ENCODE measurements at regions not wholly inside any gene's neighbourhood (a gene's known extent, or its start where the extent isn't known, plus 50 kb on each side); places are given as distances from the start of the nearest gene placed in this dataset.
"Not testable (repeated sequence)": the region's sequence is repeated elsewhere in the genome, so short reads cannot be mapped to it uniquely, and the experiment has no call there.

DNA sequence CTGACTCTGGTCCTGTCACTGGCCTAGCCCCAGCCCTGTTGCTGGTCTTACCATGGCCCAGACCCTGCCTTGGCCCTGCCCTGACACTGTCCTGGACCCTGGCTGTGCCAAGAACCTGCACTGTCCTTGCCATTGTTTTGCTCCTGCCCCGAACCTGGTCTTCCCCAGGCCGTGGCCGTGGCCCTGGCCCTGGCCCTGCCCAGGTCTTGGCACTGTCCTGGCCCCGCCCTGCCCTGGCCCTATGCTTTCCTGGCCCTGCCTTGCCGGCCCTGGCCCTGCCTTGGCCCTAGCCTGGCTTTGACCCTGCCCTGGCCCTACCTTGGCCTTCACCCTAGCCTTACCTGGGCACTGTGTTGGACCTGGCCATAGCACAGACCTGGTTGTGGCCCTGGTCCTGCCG, 332.5 kb upstream of the PLGLB1 start:
- not testable (repeated sequence) for DNase-seq

DNA sequence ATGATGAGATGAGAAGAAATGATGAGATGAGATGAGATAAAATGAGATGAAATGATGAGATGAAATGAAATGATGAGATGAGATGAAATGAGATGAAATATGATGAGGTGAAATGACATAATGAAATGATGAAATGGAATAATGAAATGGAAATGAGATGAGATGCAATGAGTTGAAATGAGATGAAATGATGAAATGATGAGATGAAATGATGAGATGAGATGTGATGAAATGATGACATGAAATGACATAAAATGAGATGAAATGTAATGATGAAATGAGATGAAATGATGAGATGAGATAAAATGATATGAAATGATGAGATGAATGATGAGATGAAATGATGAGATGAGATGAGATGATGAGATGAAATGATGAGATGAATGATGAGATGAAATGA, 338.6 kb upstream of the PLGLB1 start:
- not testable (repeated sequence) for DNase-seq

DNA sequence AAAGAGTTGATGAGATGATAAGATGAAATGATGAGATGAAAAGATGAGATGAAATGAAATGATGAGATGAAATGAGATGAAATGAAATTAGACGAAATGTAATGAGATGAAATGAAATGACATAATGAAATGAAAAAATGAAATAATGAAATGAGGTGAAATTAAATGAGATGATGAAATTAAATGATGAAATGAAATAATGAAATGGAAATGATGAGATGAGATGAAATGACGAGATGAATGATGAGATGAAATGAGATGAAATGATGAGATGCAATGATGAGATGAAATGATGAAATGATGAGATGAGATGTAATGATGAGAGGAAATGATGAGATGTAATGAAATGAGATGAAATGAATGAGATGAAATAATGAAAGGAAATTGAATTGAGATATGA, 339.3 kb upstream of the PLGLB1 start:
- not testable (repeated sequence) for DNase-seq

DNA sequence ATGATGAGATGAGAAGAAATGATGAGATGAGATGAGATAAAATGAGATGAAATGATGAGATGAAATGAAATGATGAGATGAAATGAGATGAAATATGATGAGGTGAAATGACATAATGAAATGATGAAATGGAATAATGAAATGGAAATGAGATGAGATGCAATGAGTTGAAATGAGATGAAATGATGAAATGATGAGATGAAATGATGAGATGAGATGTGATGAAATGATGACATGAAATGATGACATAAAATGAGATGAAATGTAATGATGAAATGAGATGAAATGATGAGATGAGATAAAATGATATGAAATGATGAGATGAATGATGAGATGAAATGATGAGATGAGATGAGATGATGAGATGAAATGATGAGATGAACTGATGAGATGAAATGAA, 340.2 kb upstream of the PLGLB1 start:
- DNase-seq, result not testable (repeated sequence)

DNA sequence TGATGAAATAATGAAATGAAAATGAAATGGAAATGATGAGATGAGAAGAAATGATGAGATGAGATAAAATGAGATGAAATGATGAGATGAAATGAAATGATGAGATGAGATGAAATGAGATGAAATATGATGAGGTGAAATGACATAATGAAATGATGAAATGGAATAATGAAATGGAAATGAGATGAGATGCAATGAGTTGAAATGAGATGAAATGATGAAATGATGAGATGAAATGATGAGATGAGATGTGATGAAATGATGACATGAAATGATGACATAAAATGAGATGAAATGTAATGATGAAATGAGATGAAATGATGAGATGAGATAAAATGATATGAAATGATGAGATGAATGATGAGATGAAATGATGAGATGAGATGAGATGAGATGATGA, 342.7 kb upstream of the PLGLB1 start:
- DNase-seq, result not testable (repeated sequence)

DNA sequence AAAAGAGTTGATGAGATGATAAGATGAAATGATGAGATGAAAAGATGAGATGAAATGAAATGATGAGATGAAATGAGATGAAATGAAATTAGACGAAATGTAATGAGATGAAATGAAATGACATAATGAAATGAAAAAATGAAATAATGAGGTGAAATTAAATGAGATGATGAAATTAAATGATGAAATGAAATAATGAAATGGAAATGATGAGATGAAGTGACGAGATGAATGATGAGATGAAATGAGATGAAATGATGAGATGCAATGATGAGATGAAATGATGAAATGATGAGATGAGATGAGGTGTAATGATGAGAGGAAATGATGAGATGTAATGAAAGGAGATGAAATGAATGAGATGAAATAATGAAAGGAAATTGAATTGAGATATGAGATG, 343.4 kb upstream of the PLGLB1 start:
- DNase-seq, result not testable (repeated sequence)

DNA sequence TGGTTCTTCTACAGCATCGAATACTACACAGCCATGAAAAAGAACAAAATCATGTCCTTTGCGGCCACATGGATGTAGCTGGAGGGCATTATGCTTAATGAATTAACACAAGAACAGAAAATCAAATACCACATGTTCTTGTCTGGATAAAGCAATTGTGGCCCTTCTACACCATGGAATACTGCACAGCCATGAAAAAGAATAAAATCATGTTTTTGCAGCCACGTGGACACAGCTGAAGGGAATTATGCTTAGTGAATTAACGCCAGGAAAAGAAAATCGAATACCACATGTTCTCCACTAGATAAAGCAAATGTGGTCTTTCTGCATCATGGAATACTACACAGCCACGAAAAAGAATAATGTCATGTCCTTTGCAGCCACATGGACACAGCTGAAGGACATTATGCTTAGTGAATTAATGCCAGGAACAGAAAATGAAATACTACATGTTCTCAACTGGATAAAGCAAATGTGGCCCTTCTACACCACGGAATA, 361.8 kb upstream of the PLGLB2 start:
- DNase-seq, result not testable (repeated sequence)

DNA sequence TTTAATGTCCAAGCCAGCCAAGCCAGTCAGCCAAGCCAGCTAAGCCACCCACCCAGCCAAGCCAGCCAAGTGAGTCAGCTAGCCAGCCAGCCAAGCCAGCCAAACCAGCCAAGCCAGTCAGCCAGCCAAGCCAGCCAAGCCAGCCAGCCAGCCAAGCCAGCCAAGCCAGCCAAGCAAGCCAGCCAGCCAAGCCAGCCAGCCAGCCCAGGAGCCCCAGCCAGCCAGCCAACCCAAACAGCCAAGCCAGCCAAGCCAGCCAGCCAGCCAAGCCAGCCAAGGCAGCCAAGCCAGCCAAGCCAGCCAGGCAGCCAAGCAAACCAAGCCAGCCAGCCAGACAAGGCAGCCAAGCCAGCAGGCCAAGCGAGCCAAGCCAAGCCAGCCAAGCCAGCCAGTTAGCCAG, 352.1 kb upstream of the PLGLB2 start:
- not testable (repeated sequence) for DNase-seq

DNA sequence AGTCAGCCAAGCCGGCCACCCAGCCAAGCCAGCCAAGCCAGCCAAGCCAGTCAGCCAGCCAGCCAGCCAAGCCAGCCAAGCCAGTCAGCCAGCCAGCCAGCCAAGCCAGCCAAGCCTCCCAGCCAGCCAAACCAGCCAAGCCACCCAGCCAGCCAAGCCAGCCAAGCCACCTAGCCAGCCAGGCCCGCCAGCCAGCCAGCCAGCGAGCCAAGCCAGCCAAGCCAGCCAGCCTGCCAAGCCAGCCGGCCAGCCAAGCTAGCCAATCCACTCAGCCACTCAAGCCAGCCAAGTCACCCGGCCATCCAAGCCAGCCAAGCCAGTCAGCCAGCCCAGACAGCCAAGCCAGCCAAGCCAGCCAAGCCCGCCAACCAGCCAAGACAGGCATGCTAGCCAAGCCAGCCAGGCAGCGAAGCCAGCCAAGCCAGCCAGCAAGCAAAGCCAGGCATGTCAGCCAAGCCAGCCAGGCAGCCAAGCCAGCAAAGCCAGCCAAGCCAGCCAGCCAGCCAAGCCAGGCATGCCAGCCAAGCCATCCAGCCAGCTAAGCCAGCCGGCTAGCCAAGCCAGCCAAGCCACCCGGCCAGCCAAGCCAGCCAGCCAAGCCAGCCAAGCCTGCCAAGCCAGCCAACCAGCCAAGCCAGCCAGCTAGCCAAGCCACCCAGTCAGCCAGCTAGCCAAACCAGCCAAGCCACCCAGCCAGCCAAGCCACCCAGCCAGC, 351.2 kb upstream of the PLGLB2 start:
- not testable (repeated sequence) for DNase-seq

DNA sequence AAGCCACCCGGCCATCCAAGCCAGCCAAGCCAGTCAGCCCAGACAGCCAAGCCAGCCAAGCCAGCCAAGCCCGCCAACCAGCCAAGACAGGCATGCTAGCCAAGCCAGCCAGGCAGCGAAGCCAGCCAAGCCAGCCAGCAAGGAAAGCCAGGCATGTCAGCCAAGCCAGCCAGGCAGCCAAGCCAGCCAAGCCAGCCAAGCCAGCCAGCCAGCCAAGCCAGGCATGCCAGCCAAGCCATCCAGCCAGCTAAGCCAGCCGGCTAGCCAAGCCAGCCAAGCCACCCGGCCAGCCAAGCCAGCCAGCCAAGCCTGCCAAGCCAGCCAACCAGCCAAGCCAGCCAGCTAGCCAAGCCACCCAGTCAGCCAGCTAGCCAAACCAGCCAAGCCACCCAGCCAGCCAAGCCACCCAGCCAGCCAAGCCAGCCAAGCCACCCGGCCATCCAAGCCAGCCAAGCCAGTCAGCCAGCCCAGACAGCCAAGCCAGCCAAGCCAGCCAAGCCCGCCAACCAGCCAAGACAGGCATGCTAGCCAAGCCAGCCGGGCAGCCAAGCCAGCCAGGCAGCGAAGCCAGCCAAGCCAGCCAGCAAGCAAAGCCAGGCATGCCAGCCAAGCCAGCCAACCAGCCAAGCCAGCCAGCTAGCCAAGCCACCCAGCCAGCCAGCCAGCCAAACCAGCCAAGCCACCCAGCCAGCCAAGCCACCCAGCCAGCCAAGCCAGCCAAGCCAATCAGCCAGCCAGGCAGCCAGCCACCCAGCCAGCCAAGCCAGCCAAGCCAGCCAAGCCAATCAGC, 350.4 kb upstream of the PLGLB2 start:
- not testable (repeated sequence) for DNase-seq

DNA sequence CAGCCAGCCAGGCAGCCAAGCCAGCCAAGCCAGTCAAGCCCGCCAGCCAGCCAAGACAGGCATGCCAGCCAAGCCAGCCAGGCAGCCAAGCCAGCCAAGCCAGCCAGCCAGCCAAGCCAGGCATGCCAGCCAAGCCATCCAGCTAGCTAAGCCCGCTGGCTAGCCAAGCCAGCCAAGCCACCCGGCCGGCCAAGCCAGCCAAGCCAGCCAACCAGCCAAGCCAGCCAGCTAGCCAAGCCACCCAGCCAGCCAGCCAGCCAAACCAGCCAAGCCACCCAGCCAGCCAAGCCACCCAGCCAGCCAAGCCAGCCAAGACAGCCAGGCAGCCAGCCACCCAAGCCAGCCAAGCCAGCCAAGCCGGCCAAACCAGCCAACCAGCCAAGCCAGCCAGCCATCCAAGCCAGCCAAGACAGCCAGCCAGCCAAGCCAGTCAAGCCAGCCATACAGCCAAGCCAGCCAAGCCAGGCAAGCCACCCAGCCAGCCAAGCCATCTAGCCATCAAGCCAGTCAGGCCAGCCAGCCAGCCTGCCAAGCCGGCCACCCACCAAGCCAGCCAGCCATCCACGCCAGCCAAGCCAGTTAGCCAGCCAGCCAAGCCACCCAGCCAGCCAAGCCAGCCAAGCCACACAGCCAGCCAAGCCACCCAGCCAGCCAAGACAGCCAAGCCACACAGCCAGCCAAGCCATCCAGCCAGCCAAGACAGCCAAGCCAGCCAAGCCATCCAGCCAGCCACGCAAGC, 349.2 kb upstream of the PLGLB2 start:
- not testable (repeated sequence) for DNase-seq

DNA sequence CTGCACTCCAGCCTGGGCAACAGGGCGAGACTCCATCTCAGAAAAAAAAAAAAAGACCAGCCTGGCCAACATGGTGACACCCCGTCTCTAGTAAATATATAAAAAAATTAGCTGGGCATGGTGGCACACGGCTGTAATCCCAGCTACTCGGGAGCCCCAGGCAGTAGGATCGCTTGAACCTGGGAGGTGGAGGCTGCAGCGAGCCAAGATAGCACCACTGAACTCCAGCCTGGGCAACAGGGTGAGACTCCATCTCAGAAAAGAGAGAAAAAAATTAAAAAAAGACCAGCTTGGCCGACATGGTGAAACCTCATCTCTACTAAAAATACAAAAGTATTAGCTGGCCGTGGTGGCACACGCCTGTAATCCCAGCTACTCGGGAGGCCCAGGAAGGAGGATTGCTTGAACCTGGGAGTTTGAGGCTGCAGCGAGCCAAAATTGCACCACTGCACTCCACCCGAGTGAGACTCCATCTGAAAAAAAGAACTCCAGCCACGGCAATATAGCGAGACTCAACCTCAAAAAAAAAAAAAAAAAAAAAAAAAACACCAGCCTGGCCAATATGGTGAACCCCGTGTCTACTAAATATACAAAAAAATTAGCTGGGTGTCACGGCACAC, 346.1 kb upstream of the PLGLB2 start:
- no peak for DNase-seq
- TF ChIP-seq POLR2A (IDR thresholded peaks at IDR 0.05; ENCODE audit: low read length) (no peak), GATA1 (IDR thresholded peaks at IDR 0.05; ENCODE audit: low read depth, low read length) (no peak)

DNA sequence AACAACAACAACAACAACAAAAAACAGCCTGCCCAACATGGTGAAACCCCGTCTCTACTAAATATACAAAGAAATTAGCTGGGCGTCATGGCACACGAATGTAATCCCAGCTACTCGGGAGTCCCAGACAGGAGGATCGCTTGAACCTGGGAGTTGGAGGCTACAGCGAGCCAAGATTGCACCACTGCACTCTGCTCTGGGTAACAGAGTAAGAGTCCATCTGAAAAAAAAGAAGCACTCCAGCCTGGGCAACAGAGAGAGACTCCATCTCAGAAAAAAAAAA, 344.1 kb upstream of the PLGLB2 start:
- TF ChIP-seq GATA1 (IDR thresholded peaks at IDR 0.05; ENCODE audit: low read depth, low read length) (no peak), POLR2A (IDR thresholded peaks at IDR 0.05; ENCODE audit: low read length) (no peak)
- DNase-seq, result no peak

DNA sequence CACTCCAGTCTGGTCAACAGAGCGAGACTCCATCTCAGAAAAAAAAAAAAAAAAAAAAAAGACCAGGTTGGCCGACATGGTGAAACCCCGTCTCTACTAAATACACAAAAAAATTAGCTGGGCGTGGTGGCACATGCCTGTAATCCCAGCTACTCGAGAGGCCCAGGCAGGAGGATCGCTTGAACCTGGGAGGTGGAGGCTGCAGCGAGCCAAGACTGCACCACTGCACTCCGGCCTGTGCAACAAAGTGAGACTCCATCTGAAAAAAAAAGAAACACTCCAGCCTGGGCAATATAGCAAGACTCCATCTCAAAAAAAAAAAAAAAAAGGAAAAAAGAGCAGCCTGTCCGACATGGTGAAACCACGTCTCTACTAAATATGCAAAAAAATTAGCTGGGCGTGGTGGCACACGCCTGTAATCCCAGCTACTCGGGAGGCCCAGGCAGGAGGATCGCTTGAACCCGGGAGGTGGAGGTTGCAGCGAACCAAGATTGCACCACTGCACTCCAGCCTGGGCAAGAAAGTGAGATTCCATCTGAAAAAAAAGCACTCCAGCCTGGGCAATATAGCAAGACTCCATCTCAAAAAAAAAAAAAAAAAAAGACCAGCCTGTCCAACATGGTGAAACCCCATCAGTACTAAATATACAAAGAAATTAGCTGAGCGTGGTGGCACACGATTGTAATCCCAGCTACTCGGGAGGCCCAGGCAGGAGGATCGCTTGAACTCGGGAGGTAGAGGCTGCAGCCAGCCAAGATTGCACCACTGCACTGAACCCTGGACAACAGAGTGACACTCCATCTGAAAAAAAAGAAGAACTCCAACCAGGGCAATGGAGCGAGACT, 343.3 kb upstream of the PLGLB2 start:
- not testable (repeated sequence) for DNase-seq

DNA sequence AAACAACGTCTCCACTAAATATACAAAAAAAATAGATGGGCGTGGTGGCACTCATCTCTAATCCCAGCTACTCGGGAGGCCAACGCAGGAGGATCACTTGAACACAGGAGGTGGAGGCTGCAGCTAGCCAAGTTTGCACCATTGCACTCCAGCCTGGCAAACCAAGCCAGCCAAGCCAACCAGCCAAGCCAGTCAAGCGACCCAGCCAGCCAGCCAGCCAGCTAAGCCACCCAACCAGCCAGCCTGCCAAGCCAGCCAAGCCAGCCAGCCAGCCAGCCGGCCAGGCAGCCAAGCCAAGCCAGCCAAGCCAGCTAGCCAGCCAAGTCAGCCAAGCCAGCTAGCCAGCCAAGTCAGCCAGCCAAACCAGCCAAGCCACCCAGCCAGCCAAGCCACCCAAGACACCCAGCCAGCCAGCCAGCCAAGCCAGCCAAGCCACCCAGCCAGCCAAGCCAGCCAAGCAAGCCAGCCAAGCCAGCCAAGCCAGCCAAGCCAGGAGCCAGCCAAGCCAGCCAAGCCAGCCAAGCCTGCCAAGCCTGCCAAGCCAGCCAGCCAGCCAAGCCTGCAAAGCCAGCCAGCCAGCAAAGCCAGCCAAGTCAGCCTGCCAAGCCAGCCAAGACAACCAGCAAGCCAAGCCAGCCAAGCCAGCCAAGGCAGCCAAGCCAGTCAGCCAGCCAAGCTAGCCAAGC, 342.2 kb upstream of the PLGLB2 start:
- DNase-seq, result not testable (repeated sequence)

DNA sequence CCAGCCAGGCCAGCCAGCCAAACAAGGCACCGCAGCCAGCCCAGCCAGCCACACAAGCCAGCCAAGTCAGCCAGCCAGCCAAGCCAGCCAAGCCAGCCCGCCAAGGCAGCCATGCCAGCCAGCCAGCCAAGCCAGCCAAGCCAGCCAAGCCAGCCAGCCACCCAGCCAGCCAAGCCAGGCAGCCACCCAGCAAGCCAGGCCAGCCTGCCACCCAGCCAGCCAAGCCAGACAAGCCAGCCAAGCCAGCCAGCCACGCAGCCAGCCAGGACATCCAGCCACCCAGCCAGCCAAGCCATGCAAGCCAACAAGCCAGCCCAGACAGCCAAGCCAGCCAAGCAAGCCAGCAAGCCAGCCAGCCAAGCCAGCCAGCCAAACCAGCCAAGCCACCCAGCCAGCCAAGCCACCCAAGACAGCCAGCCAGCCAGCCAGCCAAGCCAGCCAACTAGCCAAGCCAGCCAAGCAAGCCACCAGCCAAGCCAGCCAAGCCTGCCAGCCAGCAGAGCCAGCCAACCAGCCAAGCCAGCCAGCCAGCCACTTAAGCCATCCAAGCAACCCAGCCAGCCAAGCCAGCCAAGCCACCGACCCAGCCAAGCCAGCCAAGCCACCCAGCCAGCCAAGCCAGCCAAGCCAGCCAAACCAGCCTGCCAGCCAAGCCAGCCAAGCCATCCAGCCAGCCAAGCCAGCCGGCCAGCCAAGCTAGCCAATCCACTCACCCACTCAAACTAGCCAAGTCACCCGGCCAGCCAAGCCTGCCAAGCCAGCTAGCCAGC, 341.3 kb upstream of the PLGLB2 start:
- not testable (repeated sequence) for DNase-seq

DNA sequence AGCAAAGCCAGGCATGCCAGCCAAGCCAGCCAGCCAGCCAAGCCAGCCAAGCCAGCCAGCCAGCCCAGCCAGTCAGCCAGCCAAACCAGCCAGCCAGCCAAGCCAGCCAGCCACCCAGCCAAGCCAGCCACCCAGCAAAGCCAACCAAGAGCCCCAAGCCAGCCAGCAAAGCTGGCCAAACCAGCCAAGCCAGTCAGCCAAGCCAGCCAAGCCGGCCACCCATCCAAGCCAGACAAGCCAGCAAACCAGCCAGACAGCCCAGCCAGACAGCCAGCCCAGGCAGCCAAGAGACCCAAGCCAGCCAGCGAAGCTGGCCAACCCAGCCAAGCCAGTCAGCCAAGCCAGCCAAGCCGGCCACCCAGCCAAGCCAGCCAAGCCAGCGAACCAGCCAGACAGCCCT, 338.3 kb upstream of the PLGLB2 start:
- not testable (repeated sequence) for DNase-seq

DNA sequence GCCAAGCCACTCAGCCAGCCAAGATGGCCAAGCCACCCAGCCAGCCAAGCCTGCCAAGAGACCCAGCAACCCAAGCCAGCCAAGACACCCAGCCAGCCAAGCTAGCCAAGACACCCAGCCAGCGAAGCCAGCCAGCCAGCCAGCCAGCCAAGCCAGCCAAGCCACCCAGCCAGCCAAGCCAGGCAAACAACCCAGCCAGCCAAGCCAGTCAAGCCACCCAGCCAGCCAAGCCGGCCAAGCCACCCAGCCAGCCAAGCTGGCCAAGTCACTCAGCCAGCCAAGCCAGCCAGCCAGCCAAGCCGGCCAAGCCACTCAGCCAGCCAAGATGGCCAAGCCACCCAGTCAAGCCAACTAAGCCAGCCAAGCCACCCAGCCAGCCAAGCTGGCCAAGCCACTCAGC, 337.5 kb upstream of the PLGLB2 start:
- DNase-seq, result not testable (repeated sequence)

DNA sequence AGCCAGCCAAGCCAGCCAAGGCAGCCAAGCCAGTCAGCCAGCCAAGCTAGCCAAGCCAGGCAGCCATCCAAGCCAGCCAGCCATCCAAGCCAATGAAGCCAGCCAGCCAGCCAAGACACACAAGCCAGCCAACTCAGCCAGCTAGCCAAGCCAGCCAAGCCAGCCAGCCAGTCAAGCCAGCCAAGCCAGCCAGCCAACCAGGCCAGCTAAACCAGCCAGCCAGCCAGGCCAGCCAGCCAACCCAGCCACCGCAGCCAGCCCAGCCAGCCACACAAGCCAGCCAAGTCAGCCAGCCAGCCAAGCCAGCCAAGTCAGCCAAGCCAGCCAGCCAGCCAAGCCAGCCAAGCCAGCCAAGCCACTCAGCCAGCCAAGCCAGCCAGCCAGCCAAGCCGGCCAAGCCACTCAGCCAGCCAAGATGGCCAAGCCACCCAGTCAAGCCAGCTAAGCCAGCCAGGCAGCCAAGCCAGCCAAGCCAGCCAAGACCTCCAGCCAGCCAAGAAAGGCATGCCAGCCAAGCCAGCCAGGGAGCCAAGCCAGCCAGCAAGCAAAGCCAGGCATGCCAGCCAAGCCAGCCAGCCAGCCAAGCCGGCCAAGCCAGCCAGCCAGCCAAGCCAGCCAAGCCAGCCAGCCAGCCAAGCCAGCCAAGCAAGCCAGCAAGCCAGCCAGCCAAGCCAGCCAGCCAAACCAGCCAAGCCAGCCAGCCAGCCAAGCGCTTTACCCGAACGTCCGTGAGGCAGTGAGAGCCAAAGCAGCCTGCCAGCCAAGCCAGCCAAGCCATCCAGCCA, 335.7 kb upstream of the PLGLB2 start:
- not testable (repeated sequence) for DNase-seq
